B cell (primary cell): ENCODE measurements at regions not wholly inside any gene's neighbourhood (a gene's known extent, or its start where the extent isn't known, plus 50 kb on each side); places are given as distances from the start of the nearest gene placed in this dataset.

Experiments used
- ATAC-seq: fragments of 200-7000 bp; cut with Tn5 transposase; one replicate; pipeline ENCODE4 v1.10.0; 2021; ENCODE audit warnings: low read depth, mild to moderate bottlenecking, moderate number of reproducible peaks, moderate library complexity
- CTCF ChIA-PET: fragments of 350-600 bp; sonication (Branson Sonifier 250); formaldehyde crosslinking; loops from one replicate; lab custom pipeline; 2021; ENCODE audit warnings: antibody characterized with exemption, inconsistent platforms; lab: Charles Lee
- POLR2A ChIA-PET: fragments of 350-600 bp; sonication (Branson Sonifier 250); formaldehyde crosslinking; loops from one replicate; lab custom pipeline; 2021; ENCODE audit warnings: antibody characterized with exemption; lab: Charles Lee
- DNase-seq: peaks from one replicate; pipeline ENCODE4 v3.0.0; 2013
- H2AFZ ChIP-seq: 2 replicates; pipeline ENCODE4 v1.6.1; 2012; ENCODE audit warnings: mild to moderate bottlenecking, low read depth, low read length; ENCODE audit not compliant: insufficient read depth, poor library complexity, severe bottlenecking
- H3K27ac ChIP-seq, 2 donors: 1 replicate in 1 of 2; 2 replicates in 1 of 2; pipeline ENCODE4 v1.5.1; 2012 to 2013; ENCODE audit warnings: low read length in 2 of 2, mild to moderate bottlenecking in 2 of 2, moderate library complexity in 1 of 2
- H3K27me3 ChIP-seq, 4 experiments: fragments of 200-600 bp in 1 of 4; sonication (generic) in 1 of 4; replicated peaks in 1 of 4; 1 replicate in 2 of 4; 2 replicates in 2 of 4; pipeline versions ENCODE4 v1.6.1 to v1.7.0; 2013 to 2016; ENCODE audit warnings: low read length in 3 of 4, mild to moderate bottlenecking in 2 of 4, mixed read lengths in 1 of 4, moderate library complexity in 1 of 4; ENCODE audit not compliant: insufficient read depth in 4 of 4, control insufficient read depth in 3 of 4; ENCODE audit errors: control extremely low read depth in 1 of 4
- H3K36me3 ChIP-seq, 2 experiments: replicated peaks in 1 of 2; 1 replicate in 1 of 2; 2 replicates in 1 of 2; pipeline versions ENCODE4 v1.6.1 to v1.7.1; 2013; ENCODE audit warnings: low read length in 1 of 2; ENCODE audit not compliant: insufficient read depth in 2 of 2, control insufficient read depth in 1 of 2; ENCODE audit errors: control extremely low read depth in 1 of 2, extremely low read depth in 1 of 2
- H3K4me1 ChIP-seq, 2 donors: fragments of 200-600 bp in 1 of 2; sonication (generic) in 1 of 2; 1 replicate in 1 of 2; 2 replicates in 1 of 2; pipeline versions ENCODE4 v1.5.1 to v1.6.1; 2013 to 2017; ENCODE audit warnings: low read length in 2 of 2; ENCODE audit not compliant: control insufficient read depth in 2 of 2, insufficient read depth in 2 of 2
- H3K4me2 ChIP-seq: replicated peaks from 2 replicates; pipeline ENCODE3; 2012; ENCODE audit warnings: mild to moderate bottlenecking, low read depth, low read length; ENCODE audit not compliant: poor library complexity, severe bottlenecking
- H3K4me3 ChIP-seq, 5 experiments: fragments of 200-600 bp in 1 of 5; sonication (generic) in 1 of 5; 1 replicate in 3 of 5; 2 replicates in 2 of 5; pipeline versions ENCODE4 v1.5.1 to v1.7.0; 2011 to 2016; ENCODE audit warnings: low read length in 4 of 5, mild to moderate bottlenecking in 4 of 5, low read depth in 2 of 5, control low read depth in 1 of 5, moderate library complexity in 1 of 5; ENCODE audit not compliant: insufficient read depth in 1 of 5; ENCODE audit errors: control extremely low read depth in 1 of 5, extremely low read depth in 1 of 5
- H3K79me2 ChIP-seq: fragments of 200-600 bp; sonication (generic); one replicate; pipeline ENCODE4 v1.6.0; 2016; ENCODE audit warnings: low read length; ENCODE audit not compliant: control insufficient read depth, insufficient read depth
- H3K9ac ChIP-seq: fragments of 200-600 bp; sonication (generic); 2 replicates; pipeline ENCODE4 v1.6.1; 2017; ENCODE audit warnings: mild to moderate bottlenecking, low read length, moderate library complexity
- H3K9me3 ChIP-seq, 3 donors: one replicate each; pipeline versions ENCODE4 v1.6.1 to v1.7.1; 2013; ENCODE audit warnings: low read length in 2 of 3; ENCODE audit not compliant: control insufficient read depth in 2 of 3, insufficient read depth in 1 of 3; ENCODE audit errors: control extremely low read depth in 1 of 3
- H4K20me1 ChIP-seq: 2 replicates; pipeline ENCODE4 v1.6.0; 2012; ENCODE audit warnings: mild to moderate bottlenecking, low read length; ENCODE audit not compliant: insufficient read depth, control insufficient read depth, poor library complexity, severe bottlenecking
- H3K27ac Mint-ChIP-seq: one replicate; pipeline ENCODE4 v1.8.0; 2021; ENCODE audit warnings: mixed read lengths
- H3K27me3 Mint-ChIP-seq: one replicate; pipeline ENCODE4 v1.8.0; 2021; ENCODE audit warnings: mixed read lengths
- H3K4me1 Mint-ChIP-seq: one replicate; pipeline ENCODE4 v1.8.0; 2021; ENCODE audit warnings: mixed read lengths
- H3K4me3 Mint-ChIP-seq: one replicate; pipeline ENCODE4 v1.8.0; 2021; ENCODE audit warnings: mixed read lengths
- H3K9me3 Mint-ChIP-seq: one replicate; pipeline ENCODE4 v1.8.0; 2022; ENCODE audit warnings: mixed read lengths; ENCODE audit not compliant: insufficient read depth
- CTCF ChIP-seq: fragments of 200-600 bp; IDR thresholded peaks from one replicate; pipeline ENCODE4 v1.8.0; 2022; ENCODE audit warnings: antibody characterized with exemption, mild to moderate bottlenecking
- EZH2 ChIP-seq: IDR thresholded peaks from 2 replicates; pipeline ENCODE4 v1.6.1; 2012; ENCODE audit warnings: borderline replicate concordance, low read depth, mild to moderate bottlenecking, moderate library complexity, low read length; ENCODE audit not compliant: insufficient read depth, poor library complexity, severe bottlenecking
- WGBS: methylation state at CpG from one replicate; pipeline ENCODE4 v1.1.5; 2013; ENCODE audit warnings: missing lambda C conversion rate; ENCODE audit not compliant: insufficient coverage; 5-methylcytosine and 5-hydroxymethylcytosine counted together
- intact Hi-C: fragments of 100-400 bp; cut with micrococcal nuclease; formaldehyde crosslinking; loops from one replicate; pipeline ENCODE4 v1.10.0; 2022

- intact Hi-C loops = no loop called here
- no peaks in the 10 kb centered on the region for H3K79me2 ChIP-seq
- ChIA-PET CTCF (no interaction called here), POLR2A (no interaction called here)
- Mint-ChIP-seq H3K9me3 (no peaks in the 10 kb centered on the region), H3K4me1 (no peaks in the 10 kb centered on the region), H3K27me3 (peaks cover 4% of the 10 kb centered on the region), H3K4me3 (no peak overlapping the region), H3K27ac (no peak overlapping the region)
- H3K4me1 ChIP-seq = no peaks in the 10 kb centered on the region
- H3K4me2 ChIP-seq = no peak overlapping the region
- no peaks in the 10 kb centered on the region for H3K9me3 ChIP-seq
- no peak overlapping the region for H2AFZ ChIP-seq
- H4K20me1 ChIP-seq = no peaks in the 10 kb centered on the region
- H3K9ac ChIP-seq = no peak overlapping the region
- H3K27ac ChIP-seq = no peak overlapping the region
- no peak overlapping the region for H3K4me3 ChIP-seq
- ATAC-seq = no peak
- DNase-seq = no peak
- 81% methylated on average over 4 of the region's 5 CpGs for whole genome bisulfite sequencing
- no peak for TF ChIP-seq EZH2
- TF ChIP-seq CTCF = no peak
- no peaks in the 10 kb centered on the region for H3K36me3 ChIP-seq
- no peaks in the 10 kb centered on the region for H3K27me3 ChIP-seq
Measured at GRCh38 chr11:109849946-109850345, 243.2 kb upstream of the ZC3H12C start.

GRCh38 chr11:109851780-109852390 is 241.3 kb upstream of the ZC3H12C start:
- DNase-seq (no peak), ATAC-seq (no peak)
- H3K9me3 ChIP-seq = no peaks in the 10 kb centered on the region
- no peak overlapping the region for H2AFZ ChIP-seq
- no CpG with 5 or more reads among the region's 1 CpG for WGBS
- ChIA-PET POLR2A (no interaction called here), CTCF (no interaction called here)
- H3K4me3 ChIP-seq = no peak overlapping the region
- no peaks in the 10 kb centered on the region for H3K79me2 ChIP-seq
- no peak for TF ChIP-seq CTCF
- TF ChIP-seq EZH2 = no peak
- Mint-ChIP-seq H3K9me3 (no peaks in the 10 kb centered on the region), H3K27me3 (no peaks in the 10 kb centered on the region), H3K4me1 (no peaks in the 10 kb centered on the region), H3K4me3 (no peak overlapping the region), H3K27ac (no peak overlapping the region)
- no peaks in the 10 kb centered on the region for H4K20me1 ChIP-seq
- H3K36me3 ChIP-seq = no peaks in the 10 kb centered on the region
- no peak overlapping the region for H3K4me2 ChIP-seq
- H3K27me3 ChIP-seq = no peaks in the 10 kb centered on the region
- H3K27ac ChIP-seq = no peak overlapping the region
- H3K4me1 ChIP-seq = no peaks in the 10 kb centered on the region
- intact Hi-C loops = no loop called here
- no peak overlapping the region for H3K9ac ChIP-seq
